ENCODE measurements at regions not wholly inside any gene's neighbourhood (a gene's known extent, or its start where the extent isn't known, plus 50 kb on each side); places are given as distances from the start of the nearest gene placed in this dataset.
A peak's percentile ranks its signal among the peaks of the same experiment; 100 is the strongest.

DNA sequence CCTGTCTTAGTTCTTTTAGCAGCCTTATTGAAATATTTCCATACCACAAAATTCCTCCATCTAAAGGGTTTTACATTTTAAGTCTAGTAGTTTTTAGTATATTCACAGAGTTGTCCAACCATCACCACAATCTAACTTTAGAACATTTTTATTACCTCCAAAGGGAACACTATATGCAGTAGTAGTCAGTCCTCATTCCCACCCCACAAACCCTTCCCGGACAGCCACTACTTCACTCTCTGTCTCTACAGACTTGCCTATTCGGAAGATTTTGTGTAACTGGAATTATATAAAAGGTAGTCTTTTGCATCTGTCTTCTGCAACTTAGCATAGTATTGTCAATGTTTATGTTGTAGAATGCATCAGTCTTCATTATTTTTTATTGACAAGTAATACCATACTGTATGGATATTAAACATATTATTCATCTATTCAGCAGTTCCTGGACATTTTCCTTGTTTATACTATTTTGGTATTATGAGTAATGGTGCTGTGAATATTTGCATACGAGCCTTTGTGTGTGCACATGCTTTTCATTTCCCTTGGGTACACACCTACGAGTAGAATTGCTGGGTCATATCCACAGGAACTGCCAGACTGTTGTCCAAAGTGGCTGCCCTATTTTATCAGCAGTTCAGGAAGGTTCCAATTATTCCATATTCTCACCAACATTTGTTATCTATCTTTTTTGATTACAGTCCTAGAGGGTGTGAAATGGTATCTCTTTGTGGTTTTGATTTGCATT lies 60.9 kb upstream of the LANCL2 start:
- TF ChIP-seq REST (IDR thresholded peaks at IDR 0.05; ENCODE audit: low read depth): no peak

- no peak for TF ChIP-seq USF1 (IDR thresholded peaks at IDR 0.05)
These were observed 60.0 kb upstream of the LANCL2 start for GRCh38 chr7:55305135-55305534.

GRCh38 chr7:55306331-55306730 lies 58.8 kb upstream of the LANCL2 start:
- TF ChIP-seq CREB1 (IDR thresholded peaks at IDR 0.05; ENCODE audit: low read depth): no peak
- no peak for TF ChIP-seq EGR1 (IDR thresholded peaks at IDR 0.05)
- TF ChIP-seq REST (IDR thresholded peaks at IDR 0.05; ENCODE audit: low read depth): no peak
- TF ChIP-seq TCF12 (IDR thresholded peaks at IDR 0.05; ENCODE audit: low read depth): no peak
- no peak for TF ChIP-seq EP300 (IDR thresholded peaks at IDR 0.05; ENCODE audit: borderline replicate concordance)
- TF ChIP-seq USF1 (IDR thresholded peaks at IDR 0.05): no peak
- no peak for TF ChIP-seq TAF1 (IDR thresholded peaks at IDR 0.05; ENCODE audit: low read depth)
- no peak for TF ChIP-seq TEAD4 (IDR thresholded peaks at IDR 0.05)
- TF ChIP-seq NFIC (IDR thresholded peaks at IDR 0.05): no peak
- no peak for TF ChIP-seq CEBPB (IDR thresholded peaks at IDR 0.05)
- no peak for TF ChIP-seq FOXM1 (IDR thresholded peaks at IDR 0.05; ENCODE audit: borderline replicate concordance, low read depth)
- TF ChIP-seq YY1 (IDR thresholded peaks at IDR 0.05; ENCODE audit: low read depth): no peak
- no peak for TF ChIP-seq ZBTB7A (IDR thresholded peaks at IDR 0.05; ENCODE audit: low read depth)
- TF ChIP-seq, protein P1, sequence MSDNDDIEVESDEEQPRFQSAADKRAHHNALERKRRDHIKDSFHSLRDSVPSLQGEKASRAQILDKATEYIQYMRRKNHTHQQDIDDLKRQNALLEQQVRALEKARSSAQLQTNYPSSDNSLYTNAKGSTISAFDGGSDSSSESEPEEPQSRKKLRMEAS (IDR thresholded peaks at IDR 0.05): no peak
- TF ChIP-seq RAD21 (IDR thresholded peaks at IDR 0.05; ENCODE audit: low read depth): no peak

DNA sequence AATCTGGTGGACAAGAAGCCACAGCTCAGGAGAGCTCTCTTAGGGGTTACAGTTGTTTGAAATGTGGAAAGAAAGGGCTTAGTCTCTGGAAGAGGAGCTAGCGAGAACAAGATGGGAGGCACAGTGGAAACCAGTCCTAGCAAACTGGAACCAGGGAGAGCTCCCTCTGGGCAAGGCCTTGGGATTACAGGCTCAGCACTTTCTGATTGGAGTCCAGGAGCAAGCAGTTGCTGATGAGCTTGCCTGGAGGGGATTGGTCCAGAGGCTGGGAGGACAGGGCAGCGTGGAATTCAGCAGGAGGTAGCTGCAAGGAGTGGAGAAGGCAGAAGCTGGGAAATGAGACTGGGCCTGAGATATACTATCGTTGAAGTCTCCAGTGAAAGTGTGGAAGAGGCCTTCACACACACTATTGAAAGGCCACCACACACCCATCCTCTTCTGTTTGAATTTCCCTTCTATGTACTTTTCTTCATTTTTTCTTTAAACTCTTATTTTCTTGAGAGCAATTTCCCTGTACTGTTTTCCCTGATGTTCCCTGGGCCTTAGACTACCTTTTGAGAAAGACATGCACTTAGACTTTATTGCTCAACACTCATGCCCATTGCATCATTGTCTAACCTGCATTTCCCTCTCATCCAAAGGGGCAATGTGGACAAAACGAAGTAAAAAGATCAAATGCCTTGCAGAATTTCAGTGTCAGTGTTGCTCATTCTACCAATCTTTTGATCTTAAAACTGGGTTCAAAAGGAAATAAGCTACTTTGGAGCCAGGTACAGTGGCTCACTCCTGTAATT lies 57.8 kb upstream of the LANCL2 start:
- TF ChIP-seq NFIC (IDR thresholded peaks at IDR 0.05) (no peak), REST (IDR thresholded peaks at IDR 0.05; ENCODE audit: low read depth) (peak; percentile 28; the same call in 1 of the 2 replicates), CEBPB (IDR thresholded peaks at IDR 0.05) (peak; percentile 36; the same call in 1 of the 2 replicates)

- TF ChIP-seq TEAD4 (IDR thresholded peaks at IDR 0.05) (no peak), ZBTB7A (IDR thresholded peaks at IDR 0.05; ENCODE audit: low read depth) (no peak), RAD21 (IDR thresholded peaks at IDR 0.05; ENCODE audit: low read depth) (no peak), FOXM1 (IDR thresholded peaks at IDR 0.05; ENCODE audit: borderline replicate concordance, low read depth) (no peak), CREB1 (IDR thresholded peaks at IDR 0.05; ENCODE audit: low read depth) (no peak), NFIC (IDR thresholded peaks at IDR 0.05) (no peak), EP300 (IDR thresholded peaks at IDR 0.05; ENCODE audit: borderline replicate concordance) (no peak)
- TF ChIP-seq, protein P1 (IDR thresholded peaks at IDR 0.05): no peak
These were observed 56.8 kb upstream of the LANCL2 start for GRCh38 chr7:55308186-55308929.

All from Ishikawa (cell line).